ENCODE measurements at regions not wholly inside any gene's neighbourhood (a gene's known extent, or its start where the extent isn't known, plus 50 kb on each side); places are given as distances from the start of the nearest gene placed in this dataset.
"Not testable (repeated sequence)": the region's sequence is repeated elsewhere in the genome, so short reads cannot be mapped to it uniquely, and the experiment has no call there.

DNA sequence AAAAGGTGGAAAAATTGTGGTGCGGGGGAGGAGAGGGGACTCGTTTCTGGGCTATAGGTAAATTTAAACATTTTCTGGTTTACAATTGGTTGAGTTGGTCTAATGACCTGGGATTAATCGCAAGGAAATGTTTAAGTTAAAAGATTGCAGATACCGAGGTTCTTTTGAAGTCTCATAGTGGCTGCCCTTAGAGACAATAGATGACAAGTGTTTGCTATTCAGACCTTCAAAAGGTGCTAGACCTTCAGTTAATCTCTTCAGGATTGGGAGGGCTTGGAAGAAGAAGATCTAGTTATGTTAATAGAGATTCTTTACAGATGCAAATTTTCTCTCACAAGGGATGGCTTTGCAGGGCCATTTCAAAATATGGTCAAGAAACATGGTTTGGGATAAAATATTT is 2286.1 kb upstream of the AGA start:
- POLR2A ChIA-PET = no interaction called here
- no peak overlapping the region for H3K4me2 ChIP-seq (ENCODE audit: control insufficient read depth, insufficient read depth)
- no peaks in the 10 kb centered on the region for H3K4me1 ChIP-seq (ENCODE audit: control insufficient read depth, insufficient read depth, low read length)
- in situ Hi-C loops (cut with MboI) = no loop called here
- CTCF ChIA-PET = no interaction called here
- no peaks in the 10 kb centered on the region for H3K9me3 ChIP-seq (replicated peaks; ENCODE audit: control insufficient read depth, insufficient read depth, low read length)
- WGBS (ENCODE audit: insufficient coverage, insufficient replicate concordance, low lambda C conversion rate, missing lambda C conversion rate) = 40% methylated on average over 4 of the region's 4 CpGs
- SMC1A ChIA-PET (ENCODE audit: uncharacterized antibody, unreplicated experiment) = no interaction called here
- H3K9ac ChIP-seq (ENCODE audit: control insufficient read depth, insufficient read depth, low read length) = no peak overlapping the region
- FAIRE-seq (no peak), DNase-seq (ENCODE audit: low read depth, low spot score) (no peak), ATAC-seq (no peak)
- no TSS peak for BruUV-seq (replicated peaks)
- intact Hi-C loops (cut with micrococcal nuclease; ENCODE audit: unreplicated experiment) = no loop called here
- no peak overlapping the region for H3K4me3 ChIP-seq
- H3K27me3 ChIP-seq (replicated peaks in 1 of 2; ENCODE audit: control insufficient read depth in 2 of 2, insufficient read depth in 2 of 2, low read length in 1 of 2) = no peaks in the 10 kb centered on the region
- no peaks in the 10 kb centered on the region for H3K36me3 ChIP-seq (ENCODE audit: control insufficient read depth in 2 of 2, insufficient read depth in 2 of 2, low read length in 1 of 2)
- RAD21 ChIA-PET (ENCODE audit: unreplicated experiment) = no interaction called here
- no peak overlapping the region for H2AFZ ChIP-seq (ENCODE audit: control insufficient read depth, low read depth, low read length)
- no peak overlapping the region for H3K27ac ChIP-seq (ENCODE audit: control insufficient read depth, insufficient read depth)
- no peaks in the 10 kb centered on the region for H3K79me2 ChIP-seq (ENCODE audit: control insufficient read depth, insufficient read depth, low read length)
- TF ChIP-seq NR2C1 (IDR thresholded peaks at IDR 0.05) (no peak), ZNF207 (IDR thresholded peaks at IDR 0.05; ENCODE audit: borderline replicate concordance) (no peak), IRF4 (IDR thresholded peaks at IDR 0.05; ENCODE audit: low read depth, low read length) (no peak), ASH2L (IDR thresholded peaks at IDR 0.05; ENCODE audit: borderline replicate concordance, low read depth) (no peak), ZZZ3 (IDR thresholded peaks at IDR 0.05; ENCODE audit: control insufficient read depth, insufficient read length, low read depth) (no peak), SUPT20H (IDR thresholded peaks at IDR 0.05; ENCODE audit: borderline replicate concordance, control insufficient read depth, low read depth, low read length) (no peak), SMAD1 (IDR thresholded peaks at IDR 0.05; ENCODE audit: low read depth, partially characterized antibody) (no peak), RB1 (IDR thresholded peaks at IDR 0.05; ENCODE audit: borderline replicate concordance) (no peak), STAT1 (conservative IDR thresholded peaks at IDR 0.05) (no peak), RAD21 (IDR thresholded peaks at IDR 0.05; ENCODE audit: insufficient read depth, low read depth, low read length) (no peak), NRF1 (conservative IDR thresholded peaks at IDR 0.05; ENCODE audit: low read depth, low read length) (no peak), IKZF1 (conservative IDR thresholded peaks at IDR 0.05) (no peak)
- TF ChIP-seq, protein P1, sequence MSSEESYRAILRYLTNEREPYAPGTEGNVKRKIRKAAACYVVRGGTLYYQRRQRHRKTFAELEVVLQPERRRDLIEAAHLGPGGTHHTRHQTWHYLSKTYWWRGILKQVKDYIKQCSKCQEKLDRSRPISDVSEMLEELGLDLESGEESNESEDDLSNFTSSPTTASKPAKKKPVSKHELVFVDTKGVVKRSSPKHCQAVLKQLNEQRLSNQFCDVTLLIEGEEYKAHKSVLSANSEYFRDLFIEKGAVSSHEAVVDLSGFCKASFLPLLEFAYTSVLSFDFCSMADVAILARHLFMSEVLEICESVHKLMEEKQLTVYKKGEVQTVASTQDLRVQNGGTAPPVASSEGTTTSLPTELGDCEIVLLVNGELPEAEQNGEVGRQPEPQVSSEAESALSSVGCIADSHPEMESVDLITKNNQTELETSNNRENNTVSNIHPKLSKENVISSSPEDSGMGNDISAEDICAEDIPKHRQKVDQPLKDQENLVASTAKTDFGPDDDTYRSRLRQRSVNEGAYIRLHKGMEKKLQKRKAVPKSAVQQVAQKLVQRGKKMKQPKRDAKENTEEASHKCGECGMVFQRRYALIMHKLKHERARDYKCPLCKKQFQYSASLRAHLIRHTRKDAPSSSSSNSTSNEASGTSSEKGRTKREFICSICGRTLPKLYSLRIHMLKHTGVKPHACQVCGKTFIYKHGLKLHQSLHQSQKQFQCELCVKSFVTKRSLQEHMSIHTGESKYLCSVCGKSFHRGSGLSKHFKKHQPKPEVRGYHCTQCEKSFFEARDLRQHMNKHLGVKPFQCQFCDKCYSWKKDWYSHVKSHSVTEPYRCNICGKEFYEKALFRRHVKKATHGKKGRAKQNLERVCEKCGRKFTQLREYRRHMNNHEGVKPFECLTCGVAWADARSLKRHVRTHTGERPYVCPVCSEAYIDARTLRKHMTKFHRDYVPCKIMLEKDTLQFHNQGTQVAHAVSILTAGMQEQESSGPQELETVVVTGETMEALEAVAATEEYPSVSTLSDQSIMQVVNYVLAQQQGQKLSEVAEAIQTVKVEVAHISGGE (CRISPR knock-in tag; IDR thresholded peaks at IDR 0.05) = no peak
- TF ChIP-seq, protein P2, sequence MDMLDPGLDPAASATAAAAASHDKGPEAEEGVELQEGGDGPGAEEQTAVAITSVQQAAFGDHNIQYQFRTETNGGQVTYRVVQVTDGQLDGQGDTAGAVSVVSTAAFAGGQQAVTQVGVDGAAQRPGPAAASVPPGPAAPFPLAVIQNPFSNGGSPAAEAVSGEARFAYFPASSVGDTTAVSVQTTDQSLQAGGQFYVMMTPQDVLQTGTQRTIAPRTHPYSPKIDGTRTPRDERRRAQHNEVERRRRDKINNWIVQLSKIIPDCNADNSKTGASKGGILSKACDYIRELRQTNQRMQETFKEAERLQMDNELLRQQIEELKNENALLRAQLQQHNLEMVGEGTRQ (IDR thresholded peaks at IDR 0.05; ENCODE audit: borderline replicate concordance, low read depth, low read length) = no peak
- H4K20me1 ChIP-seq (ENCODE audit: control insufficient read depth, insufficient read depth) = no peaks in the 10 kb centered on the region

DNA sequence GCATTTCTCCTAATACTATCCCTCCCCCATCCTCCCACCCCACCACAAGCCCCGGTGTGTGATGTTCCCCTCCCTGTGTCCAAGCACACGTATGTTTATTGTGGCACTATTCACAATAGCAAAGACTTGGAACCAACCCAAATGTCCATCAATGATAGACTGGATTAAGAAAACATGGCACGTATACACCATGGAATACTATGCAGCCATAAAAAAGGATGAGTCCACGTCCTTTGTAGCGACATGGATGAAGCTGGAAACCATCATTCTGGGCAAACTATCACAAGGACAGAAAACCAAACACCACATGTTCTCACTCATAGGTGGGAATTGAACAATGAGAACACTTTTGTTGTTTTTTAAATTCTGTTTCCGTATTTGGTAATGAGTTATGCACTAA is 2294.6 kb upstream of the AGA start:
- not testable (repeated sequence) for FAIRE-seq; H3K27ac ChIP-seq (ENCODE audit: control insufficient read depth, insufficient read depth); BruUV-seq (replicated peaks)

More for the DNA sequence above, 2294.6 kb upstream of the AGA start:
- DNase-seq (ENCODE audit: low read depth, low spot score); H3K79me2 ChIP-seq (ENCODE audit: control insufficient read depth, insufficient read depth, low read length); H3K9me3 ChIP-seq (replicated peaks; ENCODE audit: control insufficient read depth, insufficient read depth, low read length); intact Hi-C loops (cut with micrococcal nuclease; ENCODE audit: unreplicated experiment); SMC1A ChIA-PET (ENCODE audit: uncharacterized antibody, unreplicated experiment); H2AFZ ChIP-seq (ENCODE audit: control insufficient read depth, low read depth, low read length); RAD21 ChIA-PET (ENCODE audit: unreplicated experiment); CTCF ChIA-PET; ATAC-seq; H3K4me3 ChIP-seq; in situ Hi-C loops (cut with MboI); H3K36me3 ChIP-seq (ENCODE audit: control insufficient read depth in 2 of 2, insufficient read depth in 2 of 2, low read length in 1 of 2); H3K9ac ChIP-seq (ENCODE audit: control insufficient read depth, insufficient read depth, low read length); H3K27me3 ChIP-seq (replicated peaks in 1 of 2; ENCODE audit: control insufficient read depth in 2 of 2, insufficient read depth in 2 of 2, low read length in 1 of 2); POLR2A ChIA-PET; H3K4me2 ChIP-seq (ENCODE audit: control insufficient read depth, insufficient read depth); H3K4me1 ChIP-seq (ENCODE audit: control insufficient read depth, insufficient read depth, low read length); H4K20me1 ChIP-seq (ENCODE audit: control insufficient read depth, insufficient read depth): not testable (repeated sequence)
- WGBS (ENCODE audit: insufficient coverage, insufficient replicate concordance, low lambda C conversion rate, missing lambda C conversion rate) = 56% methylated on average over 6 of the region's 6 CpGs

Data from GM12878 (cell line).